Endothelial cell of umbilical vein (primary cell): ENCODE measurements at regions not wholly inside any gene's neighbourhood (a gene's known extent, or its start where the extent isn't known, plus 50 kb on each side); places are given as distances from the start of the nearest gene placed in this dataset.

ENCODE experiments used
- BruUV-seq: library from RNA; stranded (reverse); fragments of 400-500 nt; replicated peaks from 2 replicates; lab custom pipeline; 2021; lab: Mats Ljungman, UMichigan
- CTCF ChIA-PET: fragments of 300-600, 350-600 bp; sonication (Branson Sonifier 250); formaldehyde crosslinking; loops from one replicate; lab custom pipeline; 2021; ENCODE audit warnings: antibody characterized with exemption, inconsistent platforms; lab: Charles Lee
- POLR2A ChIA-PET: fragments of 300-600, 350-600 bp; sonication (Branson Sonifier 250); formaldehyde crosslinking; loops from one replicate; lab custom pipeline; 2021; ENCODE audit warnings: antibody characterized with exemption, inconsistent platforms; lab: Charles Lee
- DNase-seq: peaks from one replicate; pipeline ENCODE4 v3.0.0-alpha.2; 2011; ENCODE audit warnings: low read depth, low spot score
- FAIRE-seq: peaks from 2 replicates; lab custom pipeline; 2011; peaks lifted over from hg19 to GRCh38; lab: Jason Lieb, UNC
- H2AFZ ChIP-seq: 2 replicates; pipeline ENCODE4 v1.6.0; 2012; ENCODE audit warnings: low read depth, low read length, control low read depth, inconsistent platforms
- H3K27ac ChIP-seq: 2 replicates; pipeline ENCODE4 v1.5.1; 2011; ENCODE audit warnings: low read depth, mild to moderate bottlenecking, control low read depth, low read length, moderate library complexity; ENCODE audit not compliant: insufficient read depth
- H3K27me3 ChIP-seq, 2 experiments: 2 replicates each; pipeline versions ENCODE4 v1.6.0 to v1.6.1; 2011; ENCODE audit warnings: low read length in 2 of 2, mixed read lengths in 1 of 2; ENCODE audit not compliant: control insufficient read depth in 2 of 2, insufficient read depth in 2 of 2
- H3K36me3 ChIP-seq, 2 experiments: 2 replicates in 1 of 2; 3 replicates in 1 of 2; pipeline ENCODE4 v1.5.1; 2011; ENCODE audit warnings: low read length in 2 of 2, mild to moderate bottlenecking in 1 of 2, moderate library complexity in 1 of 2; ENCODE audit not compliant: control insufficient read depth in 2 of 2, insufficient read depth in 2 of 2; ENCODE audit errors: extremely low read depth in 1 of 2
- H3K4me1 ChIP-seq: 3 replicates; pipeline ENCODE4 v1.5.1; 2011; ENCODE audit warnings: mild to moderate bottlenecking, low read length; ENCODE audit not compliant: control insufficient read depth, insufficient read depth; ENCODE audit errors: extremely low read depth
- H3K4me2 ChIP-seq: 2 replicates; pipeline ENCODE4 v1.6.1; 2011; ENCODE audit warnings: low read length, control low read depth, mixed read lengths; ENCODE audit not compliant: insufficient read depth
- H3K4me3 ChIP-seq, 3 experiments: fragments of 200-600 bp in 1 of 3; sonication (generic), shearing (Covaris generic) in 1 of 3; replicated peaks in 1 of 3; 2 replicates each; pipeline ENCODE4 v1.5.1; 2011 to 2016; ENCODE audit warnings: control low read depth in 3 of 3, low read length in 3 of 3, mild to moderate bottlenecking in 2 of 3, inconsistent platforms in 1 of 3, low read depth in 1 of 3, moderate library complexity in 1 of 3; ENCODE audit not compliant: insufficient read depth in 1 of 3
- H3K79me2 ChIP-seq: 2 replicates; pipeline ENCODE4 v1.6.0; 2012; ENCODE audit warnings: low read length, inconsistent platforms; ENCODE audit not compliant: control insufficient read depth, insufficient read depth
- H3K9ac ChIP-seq: replicated peaks from 2 replicates; pipeline ENCODE3; 2011; ENCODE audit warnings: low read length, control low read depth; ENCODE audit not compliant: insufficient read depth; ENCODE audit errors: extremely low read depth
- H3K9me1 ChIP-seq: replicated peaks from 3 replicates; pipeline ENCODE4 v1.6.0; 2011; ENCODE audit warnings: mild to moderate bottlenecking, low read length; ENCODE audit not compliant: control insufficient read depth, insufficient read depth; ENCODE audit errors: extremely low read depth
- H3K9me3 ChIP-seq: replicated peaks from 2 replicates; pipeline ENCODE4 v1.5.1; 2012; ENCODE audit warnings: low read length, inconsistent platforms; ENCODE audit not compliant: control insufficient read depth, insufficient read depth
- H4K20me1 ChIP-seq: replicated peaks from 2 replicates; pipeline ENCODE3; 2011; ENCODE audit warnings: mild to moderate bottlenecking, low read length; ENCODE audit not compliant: control insufficient read depth, insufficient read depth; ENCODE audit errors: extremely low read depth
- CTCF ChIP-seq, 2 donors: IDR thresholded peaks; 1 replicate in 1 of 2; 2 replicates in 1 of 2; pipeline ENCODE4 v1.5.1; 2011; ENCODE audit warnings: low read length in 2 of 2, mild to moderate bottlenecking in 2 of 2, moderate library complexity in 2 of 2, control low read depth in 1 of 2, inconsistent platforms in 1 of 2, low read depth in 1 of 2; ENCODE audit not compliant: insufficient read depth in 1 of 2; ENCODE audit errors: extremely low read depth in 1 of 2
- EZH2 ChIP-seq: IDR thresholded peaks from 2 replicates; pipeline ENCODE4 v1.6.1; 2012; ENCODE audit warnings: borderline replicate concordance, low read depth, mild to moderate bottlenecking, moderate library complexity, low read length, inconsistent platforms; ENCODE audit not compliant: severe bottlenecking
- FOS ChIP-seq: IDR thresholded peaks from 2 replicates; pipeline ENCODE4 v1.6.1; 2011; ENCODE audit warnings: mild to moderate bottlenecking, low read length, moderate library complexity, borderline replicate concordance; ENCODE audit not compliant: insufficient read depth
- GATA2 ChIP-seq: IDR thresholded peaks from 2 replicates; pipeline ENCODE4 v1.7.0; 2011; ENCODE audit warnings: low read depth, mild to moderate bottlenecking, moderate library complexity, mixed read lengths, low read length; ENCODE audit not compliant: insufficient read length, insufficient read depth
- JUN ChIP-seq: IDR thresholded peaks from 2 replicates; pipeline ENCODE4 v1.6.1; 2011; ENCODE audit warnings: borderline replicate concordance, low read depth; ENCODE audit not compliant: insufficient read length, insufficient read depth
- MAX ChIP-seq: IDR thresholded peaks from 2 replicates; pipeline ENCODE4 v1.6.1; 2011; ENCODE audit not compliant: insufficient read depth, insufficient read length
- MYC ChIP-seq: IDR thresholded peaks from one replicate; pipeline ENCODE4 v1.6.1; 2011; ENCODE audit warnings: mild to moderate bottlenecking, low read depth, low read length
- POLR2A ChIP-seq: IDR thresholded peaks from 2 replicates; pipeline ENCODE4 v1.6.1; 2012; ENCODE audit warnings: low read depth, mild to moderate bottlenecking, control low read depth, low read length
- POLR2AphosphoS5 ChIP-seq: IDR thresholded peaks from 2 replicates; pipeline ENCODE4 v1.6.1; 2012; ENCODE audit warnings: low read depth, mild to moderate bottlenecking, control low read depth, low read length, moderate library complexity; ENCODE audit not compliant: insufficient read depth
- dilution Hi-C: fragments of 300-500 bp; cut with MboI; formaldehyde crosslinking; loops from one replicate; pipeline ENCODE4 v1.15.0; 2019; ENCODE audit warnings: low sequenced_read_pairs; ENCODE audit not compliant: extremely low pct_ligation_motif_present
- intact Hi-C: fragments of 100-400 bp; cut with micrococcal nuclease; formaldehyde crosslinking; loops from one replicate; pipeline ENCODE4 v1.10.0; 2022

GRCh38 chr3:176401211-176401610 is 796.1 kb downstream of the TBL1XR1 start:
- Histone ChIP-seq H3K36me3 (no peaks in the 10 kb centered on the region), H3K27ac (no peak overlapping the region), H3K9ac (no peak overlapping the region), H2AFZ (no peak overlapping the region), H3K9me1 (no peaks in the 10 kb centered on the region), H4K20me1 (no peaks in the 10 kb centered on the region), H3K9me3 (no peaks in the 10 kb centered on the region), H3K4me1 (no peaks in the 10 kb centered on the region), H3K79me2 (no peaks in the 10 kb centered on the region), H3K4me2 (no peak overlapping the region), H3K4me3 (no peak overlapping the region), H3K27me3 (no peaks in the 10 kb centered on the region)
- no peak for TF ChIP-seq JUN
- TF ChIP-seq CTCF (IDR thresholded peaks at IDR 0.05; ENCODE audit: extremely low read depth in 1 of 2, insufficient read depth in 1 of 2, low read depth in 1 of 2, low read length in 2 of 2), result no peak
- no peak for TF ChIP-seq GATA2
- TF ChIP-seq MAX, result no peak
- no peak for TF ChIP-seq POLR2A
- no peak for TF ChIP-seq FOS
- no peak for TF ChIP-seq MYC
- no peak for TF ChIP-seq POLR2AphosphoS5
- TF ChIP-seq EZH2, result no peak
- CTCF ChIA-PET, result no interaction called here
- BruUV-seq, result no TSS peak
- POLR2A ChIA-PET, result no interaction called here
- FAIRE-seq (no peak), DNase-seq (no peak)
- intact Hi-C loops (no loop called here), dilution Hi-C loops (no loop called here)
